Endodermal cell (in vitro differentiated cells): ENCODE measurements at regions not wholly inside any gene's neighbourhood (a gene's known extent, or its start where the extent isn't known, plus 50 kb on each side); places are given as distances from the start of the nearest gene placed in this dataset.

ENCODE experiments used
- DNase-seq: peaks from one replicate; pipeline ENCODE4 v3.0.0-alpha.2; 2017
- H3K27ac ChIP-seq: 2 replicates; pipeline ENCODE4 v1.5.1; 2013; ENCODE audit warnings: mild to moderate bottlenecking, low read depth, low read length, moderate library complexity
- H3K27me3 ChIP-seq: 2 replicates; pipeline ENCODE4 v1.6.1; 2013; ENCODE audit warnings: mild to moderate bottlenecking, low read length, moderate library complexity; ENCODE audit not compliant: insufficient read depth, control insufficient read depth, poor library complexity, severe bottlenecking
- H3K36me3 ChIP-seq: 2 replicates; pipeline ENCODE4 v1.7.0; 2013; ENCODE audit warnings: mild to moderate bottlenecking, low read length, moderate library complexity; ENCODE audit not compliant: control insufficient read depth, insufficient read depth
- H3K4me1 ChIP-seq: one replicate; pipeline ENCODE4 v1.7.0; 2013; ENCODE audit warnings: low read length; ENCODE audit not compliant: control insufficient read depth, insufficient read depth
- H3K4me3 ChIP-seq: 2 replicates; pipeline ENCODE4 v1.5.1; 2013; ENCODE audit warnings: mild to moderate bottlenecking, low read length, moderate library complexity
- H3K9ac ChIP-seq: 2 replicates; pipeline ENCODE4 v1.6.1; 2013; ENCODE audit warnings: mild to moderate bottlenecking, low read length, moderate library complexity; ENCODE audit not compliant: poor library complexity, severe bottlenecking; ENCODE audit errors: extremely low read depth
- H3K9me3 ChIP-seq: 2 replicates; pipeline ENCODE4 v1.6.1; 2013; ENCODE audit warnings: mild to moderate bottlenecking, low read length, moderate library complexity; ENCODE audit not compliant: control insufficient read depth
- H3K27ac Mint-ChIP-seq: 2 replicates; pipeline ENCODE4 v1.8.0; 2020; ENCODE audit warnings: mixed read lengths
- H3K27me3 Mint-ChIP-seq: 2 replicates; pipeline ENCODE4 v1.8.0; 2021; ENCODE audit warnings: mild to moderate bottlenecking, mixed read lengths; ENCODE audit not compliant: insufficient read depth
- H3K36me3 Mint-ChIP-seq: 2 replicates; pipeline ENCODE4 v1.8.0; 2020; ENCODE audit warnings: low read depth, mixed read lengths
- H3K4me1 Mint-ChIP-seq: 2 replicates; pipeline ENCODE4 v1.8.0; 2020; ENCODE audit warnings: mixed read lengths
- H3K4me3 Mint-ChIP-seq: 2 replicates; pipeline ENCODE4 v1.8.0; 2020; ENCODE audit warnings: mild to moderate bottlenecking, moderate library complexity, mixed read lengths
- H3K9me3 Mint-ChIP-seq: 2 replicates; pipeline ENCODE4 v1.8.0; 2020; ENCODE audit warnings: mild to moderate bottlenecking, mixed read lengths
- WGBS, 2 experiments: methylation state at CpG; one replicate each; pipeline versions ENCODE4 v1.1.5 to v1.1.7; 2013; ENCODE audit warnings: missing lambda C conversion rate in 2 of 2, mixed read lengths in 1 of 2; ENCODE audit not compliant: insufficient coverage in 1 of 2, insufficient read length in 1 of 2; 5-methylcytosine and 5-hydroxymethylcytosine counted together
- TF ChIP-seq, protein P1 (sequence below): fragments of 200-600 bp; sonication (generic); conservative IDR thresholded peaks from 2 replicates; pipeline ENCODE4 v1.5.0; 2021; ENCODE audit warnings: antibody characterized with exemption, mild to moderate bottlenecking

- Histone ChIP-seq H3K9me3 (no peaks in the 10 kb centered on the region), H3K4me3 (no peak overlapping the region), H3K27ac (peak overlapping the region; percentile 81), H3K4me1 (no peaks in the 10 kb centered on the region), H3K9ac (no peak overlapping the region), H3K36me3 (no peaks in the 10 kb centered on the region), H3K27me3 (no peaks in the 10 kb centered on the region)
- 86% methylated on average over 5 to 10 of the region's 10 CpGs for WGBS, 2 experiments
- Mint-ChIP-seq H3K4me3 (no peak overlapping the region), H3K9me3 (no peaks in the 10 kb centered on the region), H3K27me3 (no peaks in the 10 kb centered on the region), H3K4me1 (no peaks in the 10 kb centered on the region), H3K27ac (no peak overlapping the region), H3K36me3 (no peaks in the 10 kb centered on the region)
- TF ChIP-seq, protein P1, sequence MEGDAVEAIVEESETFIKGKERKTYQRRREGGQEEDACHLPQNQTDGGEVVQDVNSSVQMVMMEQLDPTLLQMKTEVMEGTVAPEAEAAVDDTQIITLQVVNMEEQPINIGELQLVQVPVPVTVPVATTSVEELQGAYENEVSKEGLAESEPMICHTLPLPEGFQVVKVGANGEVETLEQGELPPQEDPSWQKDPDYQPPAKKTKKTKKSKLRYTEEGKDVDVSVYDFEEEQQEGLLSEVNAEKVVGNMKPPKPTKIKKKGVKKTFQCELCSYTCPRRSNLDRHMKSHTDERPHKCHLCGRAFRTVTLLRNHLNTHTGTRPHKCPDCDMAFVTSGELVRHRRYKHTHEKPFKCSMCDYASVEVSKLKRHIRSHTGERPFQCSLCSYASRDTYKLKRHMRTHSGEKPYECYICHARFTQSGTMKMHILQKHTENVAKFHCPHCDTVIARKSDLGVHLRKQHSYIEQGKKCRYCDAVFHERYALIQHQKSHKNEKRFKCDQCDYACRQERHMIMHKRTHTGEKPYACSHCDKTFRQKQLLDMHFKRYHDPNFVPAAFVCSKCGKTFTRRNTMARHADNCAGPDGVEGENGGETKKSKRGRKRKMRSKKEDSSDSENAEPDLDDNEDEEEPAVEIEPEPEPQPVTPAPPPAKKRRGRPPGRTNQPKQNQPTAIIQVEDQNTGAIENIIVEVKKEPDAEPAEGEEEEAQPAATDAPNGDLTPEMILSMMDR: no peak
- no peak for DNase-seq
Observed at GRCh38 chr9:2966565-2967300, 122.8 kb upstream of the PUM3 start.

GRCh38 chr9:2964470-2964869 lies 120.6 kb upstream of the PUM3 start:
- H3K27me3 ChIP-seq: no peaks in the 10 kb centered on the region
- no peaks in the 10 kb centered on the region for H3K36me3 Mint-ChIP-seq
- 73 to 77% methylated on average over 4 to 6 of the region's 6 CpGs for WGBS, 2 experiments
- H3K27ac ChIP-seq: no peak overlapping the region
- no peak overlapping the region for H3K4me3 ChIP-seq
- no peaks in the 10 kb centered on the region for H3K36me3 ChIP-seq
- no peaks in the 10 kb centered on the region for H3K27me3 Mint-ChIP-seq
- no peak overlapping the region for H3K9ac ChIP-seq
- H3K4me1 Mint-ChIP-seq: no peaks in the 10 kb centered on the region
- H3K9me3 Mint-ChIP-seq: no peaks in the 10 kb centered on the region
- no peak for DNase-seq
- no peak overlapping the region for H3K4me3 Mint-ChIP-seq
- TF ChIP-seq, protein P1: no peak
- no peaks in the 10 kb centered on the region for H3K4me1 ChIP-seq
- no peaks in the 10 kb centered on the region for H3K9me3 ChIP-seq
- H3K27ac Mint-ChIP-seq: no peak overlapping the region

DNA sequence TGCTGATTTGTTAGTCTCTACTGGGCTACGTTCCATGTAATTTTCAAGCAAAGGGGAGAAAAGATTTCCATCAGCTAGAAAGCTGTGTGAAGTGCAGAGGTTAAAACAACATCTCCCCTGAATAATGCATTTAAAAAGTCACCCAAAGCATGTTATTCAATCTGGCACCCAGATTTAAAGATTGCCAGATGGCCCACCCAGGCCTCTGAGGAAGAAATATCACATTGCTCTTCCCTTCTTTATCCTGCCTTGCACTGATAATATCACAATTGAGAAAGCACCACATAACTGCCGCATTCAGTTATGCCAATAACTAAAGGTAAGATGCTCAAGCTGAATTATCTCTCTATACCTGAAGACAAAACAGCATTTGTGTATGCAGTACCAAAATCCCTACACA lies 119.4 kb upstream of the PUM3 start:
- Histone ChIP-seq H3K36me3 (no peaks in the 10 kb centered on the region), H3K9ac (no peak overlapping the region), H3K27ac (no peak overlapping the region), H3K4me3 (no peak overlapping the region), H3K9me3 (no peaks in the 10 kb centered on the region), H3K4me1 (no peaks in the 10 kb centered on the region), H3K27me3 (peaks cover 2% of the 10 kb centered on the region)
- Mint-ChIP-seq H3K4me3 (no peak overlapping the region), H3K27me3 (no peaks in the 10 kb centered on the region), H3K36me3 (no peaks in the 10 kb centered on the region), H3K27ac (no peak overlapping the region), H3K9me3 (no peaks in the 10 kb centered on the region), H3K4me1 (no peaks in the 10 kb centered on the region)
- TF ChIP-seq, protein P1: no peak
- 93 to 100% methylated on average over 1 to 2 of the region's 2 CpGs for WGBS, 2 experiments
- DNase-seq: no peak
